ENCODE measurements at regions not wholly inside any gene's neighbourhood (a gene's known extent, or its start where the extent isn't known, plus 50 kb on each side); places are given as distances from the start of the nearest gene placed in this dataset.

- no peaks in the 10 kb centered on the region for H3K36me3 Mint-ChIP-seq
- no peak overlapping the region for H3K27ac Mint-ChIP-seq
- H3K4me1 Mint-ChIP-seq: no peaks in the 10 kb centered on the region
- peaks cover 0 to 7% (median 3%) of the 10 kb centered on the region in 7 donors for H3K9me3 Mint-ChIP-seq
- H3K4me3 Mint-ChIP-seq: no peak overlapping the region
- no peaks in the 10 kb centered on the region for H3K27me3 Mint-ChIP-seq
- ATAC-seq (ENCODE audit: low read depth in 2 of 2) (no peak), DNase-seq (no peak)
Observed at GRCh38 chr12:74889073-74889472, 320.6 kb downstream of the KCNC2 start.

- Mint-ChIP-seq H3K9me3 (peaks cover 0 to 7% (median 3%) of the 10 kb centered on the region in 7 donors), H3K4me1 (no peaks in the 10 kb centered on the region), H3K27me3 (no peaks in the 10 kb centered on the region), H3K4me3 (no peak overlapping the region), H3K36me3 (no peaks in the 10 kb centered on the region), H3K27ac (no peak overlapping the region)
- ATAC-seq (ENCODE audit: low read depth in 2 of 2) (no peak), DNase-seq (no peak)
Observed at GRCh38 chr12:74889563-74890236, 319.9 kb downstream of the KCNC2 start.

GRCh38 chr12:74890237-74890599 is 319.4 kb downstream of the KCNC2 start:
- no peaks in the 10 kb centered on the region for H3K36me3 Mint-ChIP-seq
- no peak overlapping the region for H3K27ac Mint-ChIP-seq
- DNase-seq (no peak), ATAC-seq (ENCODE audit: low read depth in 2 of 2) (no peak)
- no peaks in the 10 kb centered on the region for H3K4me1 Mint-ChIP-seq
- no peak overlapping the region for H3K4me3 Mint-ChIP-seq
- H3K9me3 Mint-ChIP-seq: peaks cover 0 to 7% (median 3%) of the 10 kb centered on the region in 7 donors
- H3K27me3 Mint-ChIP-seq: no peaks in the 10 kb centered on the region

GRCh38 chr12:74891083-74891668 is 318.5 kb downstream of the KCNC2 start:
- DNase-seq (no peak), ATAC-seq (ENCODE audit: low read depth in 2 of 2) (no peak)
- Mint-ChIP-seq H3K27me3 (no peaks in the 10 kb centered on the region), H3K9me3 (peaks cover 0 to 7% (median 3%) of the 10 kb centered on the region in 7 donors), H3K27ac (no peak overlapping the region), H3K4me3 (no peak overlapping the region), H3K4me1 (no peaks in the 10 kb centered on the region), H3K36me3 (no peaks in the 10 kb centered on the region)

GRCh38 chr12:74892057-74892633 is 317.5 kb downstream of the KCNC2 start:
- DNase-seq: no peak
- no peak for ATAC-seq (ENCODE audit: low read depth in 2 of 2)
- Mint-ChIP-seq H3K27me3 (no peaks in the 10 kb centered on the region), H3K27ac (no peak overlapping the region), H3K9me3 (peaks cover 0 to 7% (median 0%) of the 10 kb centered on the region in 7 donors), H3K4me1 (no peaks in the 10 kb centered on the region), H3K4me3 (no peak overlapping the region), H3K36me3 (no peaks in the 10 kb centered on the region)

GRCh38 chr12:74896186-74896585 is 313.5 kb downstream of the KCNC2 start:
- no peaks in the 10 kb centered on the region for H3K27me3 Mint-ChIP-seq
- no peaks in the 10 kb centered on the region for H3K4me1 Mint-ChIP-seq
- no peak for DNase-seq
- H3K27ac Mint-ChIP-seq: no peak overlapping the region
- H3K4me3 Mint-ChIP-seq: no peak overlapping the region
- no peaks in the 10 kb centered on the region for H3K36me3 Mint-ChIP-seq
- ATAC-seq (ENCODE audit: low read depth in 2 of 2): no peak
- peaks cover 0 to 2% (median 0%) of the 10 kb centered on the region in 7 donors for H3K9me3 Mint-ChIP-seq

GRCh38 chr12:74897425-74898211 is 312.0 kb downstream of the KCNC2 start:
- H3K4me3 Mint-ChIP-seq: no peak overlapping the region

GRCh38 chr12:74899031-74899829 is 310.4 kb downstream of the KCNC2 start:
- Mint-ChIP-seq H3K4me1 (no peaks in the 10 kb centered on the region), H3K36me3 (no peaks in the 10 kb centered on the region), H3K9me3 (peaks cover 0 to 4% (median 0%) of the 10 kb centered on the region in 7 donors), H3K4me3 (peak overlapping the region in 1 of 8 donors; percentile 49), H3K27ac (no peak overlapping the region), H3K27me3 (no peaks in the 10 kb centered on the region)
- no peak for DNase-seq
- ATAC-seq (ENCODE audit: low read depth in 2 of 2): no peak

More at GRCh38 chr12:74897425-74898211, 312.0 kb downstream of the KCNC2 start:
- no peaks in the 10 kb centered on the region for H3K36me3 Mint-ChIP-seq
- H3K27me3 Mint-ChIP-seq: no peaks in the 10 kb centered on the region
- H3K4me1 Mint-ChIP-seq: no peaks in the 10 kb centered on the region
- DNase-seq (no peak), ATAC-seq (ENCODE audit: low read depth in 2 of 2) (no peak)
- no peak overlapping the region for H3K27ac Mint-ChIP-seq
- peaks cover 0 to 3% (median 0%) of the 10 kb centered on the region in 7 donors for H3K9me3 Mint-ChIP-seq

GRCh38 chr12:74900232-74900631 is 309.4 kb downstream of the KCNC2 start:
- no peaks in the 10 kb centered on the region for H3K27me3 Mint-ChIP-seq
- H3K4me1 Mint-ChIP-seq: no peaks in the 10 kb centered on the region
- ATAC-seq (ENCODE audit: low read depth in 2 of 2) (no peak), DNase-seq (no peak)
- peaks cover 0 to 4% (median 0%) of the 10 kb centered on the region in 7 donors for H3K9me3 Mint-ChIP-seq
- no peak overlapping the region for H3K4me3 Mint-ChIP-seq
- H3K36me3 Mint-ChIP-seq: no peaks in the 10 kb centered on the region
- no peak overlapping the region for H3K27ac Mint-ChIP-seq

GRCh38 chr12:74903522-74903921 is 306.1 kb downstream of the KCNC2 start:
- H3K4me3 Mint-ChIP-seq: no peak overlapping the region
- ATAC-seq (ENCODE audit: low read depth in 2 of 2) (no peak), DNase-seq (no peak)
- H3K27ac Mint-ChIP-seq: no peak overlapping the region
- H3K27me3 Mint-ChIP-seq: no peaks in the 10 kb centered on the region
- H3K9me3 Mint-ChIP-seq: peaks cover 0 to 4% (median 0%) of the 10 kb centered on the region in 7 donors
- no peaks in the 10 kb centered on the region for H3K4me1 Mint-ChIP-seq
- H3K36me3 Mint-ChIP-seq: no peaks in the 10 kb centered on the region

- DNase-seq (no peak), ATAC-seq (ENCODE audit: low read depth in 2 of 2) (no peak)
- H3K27me3 Mint-ChIP-seq: no peaks in the 10 kb centered on the region
- H3K4me3 Mint-ChIP-seq: no peak overlapping the region
- no peaks in the 10 kb centered on the region for H3K4me1 Mint-ChIP-seq
- no peaks in the 10 kb centered on the region for H3K36me3 Mint-ChIP-seq
- no peak overlapping the region for H3K27ac Mint-ChIP-seq
- peaks cover 0 to 4% (median 0%) of the 10 kb centered on the region in 7 donors for H3K9me3 Mint-ChIP-seq
Observed at GRCh38 chr12:74906224-74906623, 303.4 kb downstream of the KCNC2 start.

GRCh38 chr12:74910831-74911230 is 298.8 kb downstream of the KCNC2 start:
- Mint-ChIP-seq H3K4me1 (no peaks in the 10 kb centered on the region), H3K27ac (no peak overlapping the region), H3K36me3 (no peaks in the 10 kb centered on the region), H3K4me3 (no peak overlapping the region), H3K27me3 (no peaks in the 10 kb centered on the region), H3K9me3 (no peaks in the 10 kb centered on the region)
- DNase-seq: no peak
- no peak for ATAC-seq (ENCODE audit: low read depth in 2 of 2)

GRCh38 chr12:74914378-74914777 is 295.3 kb downstream of the KCNC2 start:
- no peaks in the 10 kb centered on the region for H3K36me3 Mint-ChIP-seq
- H3K27me3 Mint-ChIP-seq: no peaks in the 10 kb centered on the region
- H3K4me3 Mint-ChIP-seq: no peak overlapping the region
- H3K4me1 Mint-ChIP-seq: no peaks in the 10 kb centered on the region
- ATAC-seq (ENCODE audit: low read depth in 2 of 2) (no peak), DNase-seq (no peak)
- no peak overlapping the region for H3K27ac Mint-ChIP-seq
- H3K9me3 Mint-ChIP-seq: no peaks in the 10 kb centered on the region

Measured in naive B cell (primary cell).